ENCODE measurements at regions not wholly inside any gene's neighbourhood (a gene's known extent, or its start where the extent isn't known, plus 50 kb on each side); places are given as distances from the start of the nearest gene placed in this dataset.
A peak's percentile ranks its signal among the peaks of the same experiment; 100 is the strongest.

GRCh38 chr3:150242220-150242936 is 165.7 kb upstream of the TSC22D2 start:
- no peak overlapping the region for H3K4me3 ChIP-seq (ENCODE audit: low read length)
- no peak for TF ChIP-seq CTCF (conservative IDR thresholded peaks at IDR 0.05; ENCODE audit: low read length)
- DNase-seq (ENCODE audit: low read depth): peak; percentile 66

DNA sequence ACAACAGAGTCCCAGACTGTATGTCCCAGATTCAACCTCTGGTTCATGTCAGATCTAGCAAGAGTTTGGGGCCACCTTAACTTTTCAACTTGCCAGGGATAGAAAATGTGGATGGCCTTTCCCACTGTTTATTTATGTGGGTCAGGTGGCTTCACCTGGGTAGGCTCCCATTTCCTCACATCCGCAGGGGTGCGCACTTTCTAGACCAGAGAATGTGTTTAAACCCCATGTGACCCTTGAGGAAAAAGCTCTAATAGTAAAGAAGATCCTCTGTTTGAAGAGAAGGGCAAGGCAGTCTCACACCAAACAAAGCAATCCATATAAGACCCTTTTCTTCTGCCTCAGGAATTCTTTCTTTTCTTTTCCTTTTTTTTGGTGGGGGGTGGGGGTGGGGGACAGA is 167.2 kb upstream of the TSC22D2 start:
- H3K4me3 ChIP-seq (ENCODE audit: low read length): no peak overlapping the region
- DNase-seq (ENCODE audit: low read depth): no peak
- TF ChIP-seq CTCF (conservative IDR thresholded peaks at IDR 0.05; ENCODE audit: low read length): no peak

DNA sequence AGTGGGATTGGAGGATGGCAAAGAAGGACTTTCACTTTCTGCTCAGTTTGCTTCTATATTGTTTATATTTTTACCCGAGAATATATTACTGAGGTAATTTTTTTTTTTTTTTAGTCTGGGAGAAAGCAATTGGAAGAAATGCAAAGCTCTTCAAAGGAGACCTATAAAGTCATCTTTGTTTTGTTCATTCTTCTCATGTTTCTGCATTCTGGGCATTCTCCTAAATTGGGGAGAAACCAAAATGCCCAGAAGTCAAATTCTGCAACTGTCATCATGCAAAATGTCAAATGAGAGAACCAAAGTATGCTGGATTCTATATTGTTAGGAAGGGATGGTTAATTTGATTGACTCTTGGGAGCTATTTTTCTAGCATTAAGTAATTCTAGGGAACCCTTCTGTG is 168.3 kb upstream of the TSC22D2 start:
- H3K4me3 ChIP-seq (ENCODE audit: low read length): no peak overlapping the region
- no peak for TF ChIP-seq CTCF (conservative IDR thresholded peaks at IDR 0.05; ENCODE audit: low read length)
- no peak for DNase-seq (ENCODE audit: low read depth)

GRCh38 chr3:150238995-150239619 is 169.0 kb upstream of the TSC22D2 start:
- no peak for DNase-seq (ENCODE audit: low read depth)
- no peak overlapping the region for H3K4me3 ChIP-seq (ENCODE audit: low read length)
- TF ChIP-seq CTCF (conservative IDR thresholded peaks at IDR 0.05; ENCODE audit: low read length): no peak

- no peak for DNase-seq (ENCODE audit: low read depth)
- H3K4me3 ChIP-seq (ENCODE audit: low read length): no peak overlapping the region
- TF ChIP-seq CTCF (conservative IDR thresholded peaks at IDR 0.05; ENCODE audit: low read length): no peak
Measured at GRCh38 chr3:150238048-150238802, 169.9 kb upstream of the TSC22D2 start.

DNA sequence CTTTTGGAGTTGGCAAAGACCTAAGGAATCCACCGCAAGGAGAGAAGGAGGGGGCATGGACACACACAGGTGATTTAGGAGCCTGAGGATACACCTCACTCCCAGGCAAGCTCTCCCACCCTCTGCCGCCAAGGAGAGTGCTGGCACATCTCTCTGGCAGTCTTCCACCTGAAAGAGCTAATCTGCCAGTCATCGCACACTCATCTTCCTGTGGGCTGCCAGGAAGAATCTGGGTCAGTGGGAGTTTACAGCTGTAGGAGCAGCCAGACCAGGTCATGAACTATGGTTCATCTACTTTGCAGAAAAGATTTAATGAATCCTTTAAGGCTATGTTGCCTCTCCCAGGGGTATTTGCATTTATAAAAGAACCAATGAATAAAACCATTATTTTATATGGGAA is 170.6 kb upstream of the TSC22D2 start:
- DNase-seq (ENCODE audit: low read depth): peak; percentile 73
- no peak overlapping the region for H3K4me3 ChIP-seq (ENCODE audit: low read length)
- TF ChIP-seq CTCF (conservative IDR thresholded peaks at IDR 0.05; ENCODE audit: low read length): no peak

All from AG10803 (cell line).